C4-2B (cell line): ENCODE measurements at regions not wholly inside any gene's neighbourhood (a gene's known extent, or its start where the extent isn't known, plus 50 kb on each side); places are given as distances from the start of the nearest gene placed in this dataset.

Experiments
- CTCF ChIP-seq: fragments of 450-650 bp; conservative IDR thresholded peaks from 2 replicates; pipeline ENCODE4 v1.5.1; 2017; ENCODE audit warnings: mild to moderate bottlenecking
- ZFX ChIP-seq: fragments of 450-650 bp; IDR thresholded peaks from 2 replicates; pipeline ENCODE4 v1.6.1; 2017

GRCh38 chr2:217517402-217517801, 485.4 kb downstream of the TNS1 start:
- TF ChIP-seq CTCF (no peak), ZFX (no peak)
